WTC11 (cell line): ENCODE measurements at regions not wholly inside any gene's neighbourhood (a gene's known extent, or its start where the extent isn't known, plus 50 kb on each side); places are given as distances from the start of the nearest gene placed in this dataset.

Experiments used
- ATAC-seq: fragments of 200-7000 bp; cut with Tn5 transposase; 2 replicates; pipeline ENCODE4 v1.10.0; 2021; ENCODE audit warnings: mild to moderate bottlenecking, moderate library complexity
- CTCF ChIA-PET: fragments of 300-600 bp; sonication (Branson Sonifier 250); formaldehyde crosslinking; loops from one replicate; lab custom pipeline; 2021; ENCODE audit warnings: antibody characterized with exemption; lab: Charles Lee
- POLR2A ChIA-PET: fragments of 350-600 bp; sonication (Branson Sonifier 250); formaldehyde crosslinking; loops from one replicate; lab custom pipeline; 2021; ENCODE audit warnings: antibody characterized with exemption; lab: Charles Lee
- DNase-seq: peaks from one replicate; pipeline ENCODE4 v3.0.0; 2021; ENCODE audit warnings: low spot score
- H3K27ac Mint-ChIP-seq: 2 replicates; pipeline ENCODE4 v1.8.0; 2021; ENCODE audit warnings: mixed read lengths
- H3K27me3 Mint-ChIP-seq: 2 replicates; pipeline ENCODE4 v1.8.0; 2021; ENCODE audit warnings: low read depth, mild to moderate bottlenecking, moderate library complexity, mixed read lengths
- H3K36me3 Mint-ChIP-seq: 2 replicates; pipeline ENCODE4 v1.8.0; 2021; ENCODE audit warnings: mixed read lengths
- H3K4me1 Mint-ChIP-seq: 2 replicates; pipeline ENCODE4 v1.8.0; 2022; ENCODE audit warnings: mixed read lengths
- H3K4me3 Mint-ChIP-seq: 2 replicates; pipeline ENCODE4 v1.8.0; 2021; ENCODE audit warnings: mild to moderate bottlenecking, moderate library complexity, mixed read lengths
- H3K9me3 Mint-ChIP-seq: 2 replicates; pipeline ENCODE4 v1.8.0; 2021; ENCODE audit warnings: mixed read lengths
- ATF1 ChIP-seq: sonication (generic); formaldehyde crosslinking; IDR thresholded peaks from 2 replicates; pipeline ENCODE4 v1.8.1; 2023; ENCODE audit warnings: mild to moderate bottlenecking, moderate library complexity, missing genetic modification reagents
- CREM ChIP-seq: sonication (generic); formaldehyde crosslinking; IDR thresholded peaks from 2 replicates; pipeline ENCODE4 v1.8.1; 2022; ENCODE audit warnings: mild to moderate bottlenecking, missing genetic modification reagents, moderate library complexity
- ELF4 ChIP-seq: sonication (generic); formaldehyde crosslinking; IDR thresholded peaks from 2 replicates; pipeline ENCODE4 v1.8.1; 2022; ENCODE audit warnings: low read depth, mild to moderate bottlenecking, moderate library complexity, missing genetic modification reagents
- ESRRA ChIP-seq: sonication (generic); formaldehyde crosslinking; IDR thresholded peaks from 2 replicates; pipeline ENCODE4 v1.8.1; 2022; ENCODE audit warnings: mild to moderate bottlenecking, missing genetic modification reagents, borderline replicate concordance
- KAT7 ChIP-seq: sonication (generic); formaldehyde crosslinking; IDR thresholded peaks from 2 replicates; pipeline ENCODE4 v1.8.1; 2023; ENCODE audit warnings: missing genetic modification reagents, mild to moderate bottlenecking, borderline replicate concordance
- MXD4 ChIP-seq: fragments of 250-450 bp; sonication (Bioruptor Pico); IDR thresholded peaks from 2 replicates; pipeline ENCODE4 v1.8.0; 2021; ENCODE audit warnings: mild to moderate bottlenecking, moderate library complexity, borderline replicate concordance
- NR2C2 ChIP-seq: sonication (generic); formaldehyde crosslinking; IDR thresholded peaks from 2 replicates; pipeline ENCODE4 v1.8.0; 2022; ENCODE audit warnings: mild to moderate bottlenecking, missing genetic modification reagents
- RELA ChIP-seq: sonication (generic); formaldehyde crosslinking; IDR thresholded peaks from 2 replicates; pipeline ENCODE4 v1.8.1; 2022; ENCODE audit warnings: missing genetic modification reagents, mild to moderate bottlenecking, borderline replicate concordance
- SMAD3 ChIP-seq: sonication (generic); formaldehyde crosslinking; IDR thresholded peaks from 2 replicates; pipeline ENCODE4 v1.8.0; 2022; ENCODE audit warnings: missing genetic modification reagents, mild to moderate bottlenecking, borderline replicate concordance
- ZBTB21 ChIP-seq: sonication (generic); formaldehyde crosslinking; IDR thresholded peaks from 2 replicates; pipeline ENCODE4 v1.8.1; 2023; ENCODE audit warnings: mild to moderate bottlenecking, missing genetic modification reagents, borderline replicate concordance
- ZNF671 ChIP-seq: fragments of 250-450 bp; sonication (Bioruptor Pico); IDR thresholded peaks from 2 replicates; pipeline ENCODE4 v1.8.0; 2021; ENCODE audit warnings: mild to moderate bottlenecking
- TF ChIP-seq, protein P1 (sequence below): sonication (generic); formaldehyde crosslinking; IDR thresholded peaks from 2 replicates; pipeline ENCODE4 v1.8.0; 2022; ENCODE audit warnings: missing genetic modification reagents
- TF ChIP-seq, protein P2 (sequence below): fragments of 250-450 bp; sonication (Bioruptor Pico); IDR thresholded peaks from 2 replicates; pipeline ENCODE4 v1.9.0; 2021; ENCODE audit warnings: mild to moderate bottlenecking, borderline replicate concordance
- TF ChIP-seq, protein P3 (sequence below): fragments of 200-600 bp; IDR thresholded peaks from 2 replicates; pipeline ENCODE4 v1.8.0; 2022; ENCODE audit warnings: antibody characterized with exemption
- TF ChIP-seq, protein P4 (sequence below): fragments of 250-450 bp; sonication (Bioruptor Pico); IDR thresholded peaks from 2 replicates; pipeline ENCODE4 v1.9.0; 2021; ENCODE audit warnings: mild to moderate bottlenecking
- TF ChIP-seq, protein P5 (sequence below): sonication (generic); formaldehyde crosslinking; IDR thresholded peaks from 2 replicates; pipeline ENCODE4 v1.8.1; 2022; ENCODE audit warnings: low read depth, missing genetic modification reagents, borderline replicate concordance
- TF ChIP-seq, protein P6 (sequence below): sonication (generic); formaldehyde crosslinking; IDR thresholded peaks from 2 replicates; pipeline ENCODE4 v1.8.0; 2022; ENCODE audit warnings: mild to moderate bottlenecking, missing genetic modification reagents
- TF ChIP-seq, protein P7 (sequence below): sonication (generic); formaldehyde crosslinking; IDR thresholded peaks from 2 replicates; pipeline ENCODE4 v1.8.1; 2023; ENCODE audit warnings: mild to moderate bottlenecking, missing genetic modification reagents

DNA sequence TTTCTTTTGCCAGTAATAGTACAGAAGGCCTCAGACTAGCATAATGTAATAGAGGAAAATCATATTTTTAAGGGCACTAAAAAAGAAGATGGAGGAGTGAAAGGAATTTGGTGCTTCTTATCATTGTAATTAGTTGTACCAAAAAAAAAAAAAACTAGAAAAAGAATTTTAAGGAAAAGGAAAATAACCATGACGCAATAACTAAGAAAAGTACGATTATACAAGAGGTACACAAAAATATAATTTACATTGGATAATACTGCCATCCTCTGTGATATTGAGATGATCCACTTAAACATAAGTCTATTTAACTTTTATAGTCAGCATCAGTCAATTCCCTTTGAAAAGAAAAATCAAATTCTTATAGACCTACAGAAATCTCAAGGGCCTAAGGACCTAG is 146.7 kb upstream of the IRX5 start (continued):
- TF ChIP-seq, protein P1, sequence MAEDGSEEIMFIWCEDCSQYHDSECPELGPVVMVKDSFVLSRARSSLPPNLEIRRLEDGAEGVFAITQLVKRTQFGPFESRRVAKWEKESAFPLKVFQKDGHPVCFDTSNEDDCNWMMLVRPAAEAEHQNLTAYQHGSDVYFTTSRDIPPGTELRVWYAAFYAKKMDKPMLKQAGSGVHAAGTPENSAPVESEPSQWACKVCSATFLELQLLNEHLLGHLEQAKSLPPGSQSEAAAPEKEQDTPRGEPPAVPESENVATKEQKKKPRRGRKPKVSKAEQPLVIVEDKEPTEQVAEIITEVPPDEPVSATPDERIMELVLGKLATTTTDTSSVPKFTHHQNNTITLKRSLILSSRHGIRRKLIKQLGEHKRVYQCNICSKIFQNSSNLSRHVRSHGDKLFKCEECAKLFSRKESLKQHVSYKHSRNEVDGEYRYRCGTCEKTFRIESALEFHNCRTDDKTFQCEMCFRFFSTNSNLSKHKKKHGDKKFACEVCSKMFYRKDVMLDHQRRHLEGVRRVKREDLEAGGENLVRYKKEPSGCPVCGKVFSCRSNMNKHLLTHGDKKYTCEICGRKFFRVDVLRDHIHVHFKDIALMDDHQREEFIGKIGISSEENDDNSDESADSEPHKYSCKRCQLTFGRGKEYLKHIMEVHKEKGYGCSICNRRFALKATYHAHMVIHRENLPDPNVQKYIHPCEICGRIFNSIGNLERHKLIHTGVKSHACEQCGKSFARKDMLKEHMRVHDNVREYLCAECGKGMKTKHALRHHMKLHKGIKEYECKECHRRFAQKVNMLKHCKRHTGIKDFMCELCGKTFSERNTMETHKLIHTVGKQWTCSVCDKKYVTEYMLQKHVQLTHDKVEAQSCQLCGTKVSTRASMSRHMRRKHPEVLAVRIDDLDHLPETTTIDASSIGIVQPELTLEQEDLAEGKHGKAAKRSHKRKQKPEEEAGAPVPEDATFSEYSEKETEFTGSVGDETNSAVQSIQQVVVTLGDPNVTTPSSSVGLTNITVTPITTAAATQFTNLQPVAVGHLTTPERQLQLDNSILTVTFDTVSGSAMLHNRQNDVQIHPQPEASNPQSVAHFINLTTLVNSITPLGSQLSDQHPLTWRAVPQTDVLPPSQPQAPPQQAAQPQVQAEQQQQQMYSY (CRISPR knock-in tag) = no peak
- TF ChIP-seq ZNF671 (CRISPR knock-in tag) = no peak
- TF ChIP-seq KAT7 = no peak
- TF ChIP-seq, protein P2, sequence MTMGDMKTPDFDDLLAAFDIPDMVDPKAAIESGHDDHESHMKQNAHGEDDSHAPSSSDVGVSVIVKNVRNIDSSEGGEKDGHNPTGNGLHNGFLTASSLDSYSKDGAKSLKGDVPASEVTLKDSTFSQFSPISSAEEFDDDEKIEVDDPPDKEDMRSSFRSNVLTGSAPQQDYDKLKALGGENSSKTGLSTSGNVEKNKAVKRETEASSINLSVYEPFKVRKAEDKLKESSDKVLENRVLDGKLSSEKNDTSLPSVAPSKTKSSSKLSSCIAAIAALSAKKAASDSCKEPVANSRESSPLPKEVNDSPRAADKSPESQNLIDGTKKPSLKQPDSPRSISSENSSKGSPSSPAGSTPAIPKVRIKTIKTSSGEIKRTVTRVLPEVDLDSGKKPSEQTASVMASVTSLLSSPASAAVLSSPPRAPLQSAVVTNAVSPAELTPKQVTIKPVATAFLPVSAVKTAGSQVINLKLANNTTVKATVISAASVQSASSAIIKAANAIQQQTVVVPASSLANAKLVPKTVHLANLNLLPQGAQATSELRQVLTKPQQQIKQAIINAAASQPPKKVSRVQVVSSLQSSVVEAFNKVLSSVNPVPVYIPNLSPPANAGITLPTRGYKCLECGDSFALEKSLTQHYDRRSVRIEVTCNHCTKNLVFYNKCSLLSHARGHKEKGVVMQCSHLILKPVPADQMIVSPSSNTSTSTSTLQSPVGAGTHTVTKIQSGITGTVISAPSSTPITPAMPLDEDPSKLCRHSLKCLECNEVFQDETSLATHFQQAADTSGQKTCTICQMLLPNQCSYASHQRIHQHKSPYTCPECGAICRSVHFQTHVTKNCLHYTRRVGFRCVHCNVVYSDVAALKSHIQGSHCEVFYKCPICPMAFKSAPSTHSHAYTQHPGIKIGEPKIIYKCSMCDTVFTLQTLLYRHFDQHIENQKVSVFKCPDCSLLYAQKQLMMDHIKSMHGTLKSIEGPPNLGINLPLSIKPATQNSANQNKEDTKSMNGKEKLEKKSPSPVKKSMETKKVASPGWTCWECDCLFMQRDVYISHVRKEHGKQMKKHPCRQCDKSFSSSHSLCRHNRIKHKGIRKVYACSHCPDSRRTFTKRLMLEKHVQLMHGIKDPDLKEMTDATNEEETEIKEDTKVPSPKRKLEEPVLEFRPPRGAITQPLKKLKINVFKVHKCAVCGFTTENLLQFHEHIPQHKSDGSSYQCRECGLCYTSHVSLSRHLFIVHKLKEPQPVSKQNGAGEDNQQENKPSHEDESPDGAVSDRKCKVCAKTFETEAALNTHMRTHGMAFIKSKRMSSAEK (CRISPR knock-in tag) = no peak
- no peak for TF ChIP-seq ESRRA
- TF ChIP-seq, protein P3, sequence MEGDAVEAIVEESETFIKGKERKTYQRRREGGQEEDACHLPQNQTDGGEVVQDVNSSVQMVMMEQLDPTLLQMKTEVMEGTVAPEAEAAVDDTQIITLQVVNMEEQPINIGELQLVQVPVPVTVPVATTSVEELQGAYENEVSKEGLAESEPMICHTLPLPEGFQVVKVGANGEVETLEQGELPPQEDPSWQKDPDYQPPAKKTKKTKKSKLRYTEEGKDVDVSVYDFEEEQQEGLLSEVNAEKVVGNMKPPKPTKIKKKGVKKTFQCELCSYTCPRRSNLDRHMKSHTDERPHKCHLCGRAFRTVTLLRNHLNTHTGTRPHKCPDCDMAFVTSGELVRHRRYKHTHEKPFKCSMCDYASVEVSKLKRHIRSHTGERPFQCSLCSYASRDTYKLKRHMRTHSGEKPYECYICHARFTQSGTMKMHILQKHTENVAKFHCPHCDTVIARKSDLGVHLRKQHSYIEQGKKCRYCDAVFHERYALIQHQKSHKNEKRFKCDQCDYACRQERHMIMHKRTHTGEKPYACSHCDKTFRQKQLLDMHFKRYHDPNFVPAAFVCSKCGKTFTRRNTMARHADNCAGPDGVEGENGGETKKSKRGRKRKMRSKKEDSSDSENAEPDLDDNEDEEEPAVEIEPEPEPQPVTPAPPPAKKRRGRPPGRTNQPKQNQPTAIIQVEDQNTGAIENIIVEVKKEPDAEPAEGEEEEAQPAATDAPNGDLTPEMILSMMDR = no peak
- TF ChIP-seq SMAD3 (CRISPR knock-in tag) = no peak

DNA sequence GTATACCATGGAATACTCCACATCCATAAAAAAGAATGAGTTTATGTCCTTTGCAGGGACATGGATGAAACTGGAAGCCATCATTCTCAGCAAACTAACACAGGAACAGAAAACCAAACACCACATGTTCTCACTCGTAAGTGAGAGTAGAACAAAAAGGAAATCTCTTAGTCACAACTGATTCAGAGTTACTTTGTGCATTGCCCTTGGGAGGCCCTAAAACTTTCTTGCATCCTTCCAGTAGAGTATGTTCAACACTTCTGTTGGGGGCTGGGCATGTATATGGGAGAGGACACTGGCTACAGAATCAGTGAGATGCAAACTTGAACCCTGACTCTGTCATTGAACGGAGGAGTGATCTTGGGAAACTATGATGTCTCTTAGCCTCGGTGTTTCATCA is 147.4 kb upstream of the IRX5 start:
- DNase-seq (no peak), ATAC-seq (no peak)
- H3K4me3 Mint-ChIP-seq = no peak overlapping the region
- H3K9me3 Mint-ChIP-seq = peaks cover 30% of the 10 kb centered on the region
- ChIA-PET POLR2A (no interaction called here), CTCF (no interaction called here)
- peaks cover 22% of the 10 kb centered on the region for H3K36me3 Mint-ChIP-seq
- 0 out of 2 replicates have a peak, but pooled peaks cover 3% of the 10 kb centered on the region for H3K27me3 Mint-ChIP-seq
- no peak overlapping the region for H3K27ac Mint-ChIP-seq
- H3K4me1 Mint-ChIP-seq = no peaks in the 10 kb centered on the region
- TF ChIP-seq CREM (CRISPR knock-in tag) = no peak
- TF ChIP-seq ATF1 (CRISPR knock-in tag) = no peak
- TF ChIP-seq, protein P4, sequence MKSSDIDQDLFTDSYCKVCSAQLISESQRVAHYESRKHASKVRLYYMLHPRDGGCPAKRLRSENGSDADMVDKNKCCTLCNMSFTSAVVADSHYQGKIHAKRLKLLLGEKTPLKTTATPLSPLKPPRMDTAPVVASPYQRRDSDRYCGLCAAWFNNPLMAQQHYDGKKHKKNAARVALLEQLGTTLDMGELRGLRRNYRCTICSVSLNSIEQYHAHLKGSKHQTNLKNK (CRISPR knock-in tag) = no peak
- TF ChIP-seq, protein P5, sequence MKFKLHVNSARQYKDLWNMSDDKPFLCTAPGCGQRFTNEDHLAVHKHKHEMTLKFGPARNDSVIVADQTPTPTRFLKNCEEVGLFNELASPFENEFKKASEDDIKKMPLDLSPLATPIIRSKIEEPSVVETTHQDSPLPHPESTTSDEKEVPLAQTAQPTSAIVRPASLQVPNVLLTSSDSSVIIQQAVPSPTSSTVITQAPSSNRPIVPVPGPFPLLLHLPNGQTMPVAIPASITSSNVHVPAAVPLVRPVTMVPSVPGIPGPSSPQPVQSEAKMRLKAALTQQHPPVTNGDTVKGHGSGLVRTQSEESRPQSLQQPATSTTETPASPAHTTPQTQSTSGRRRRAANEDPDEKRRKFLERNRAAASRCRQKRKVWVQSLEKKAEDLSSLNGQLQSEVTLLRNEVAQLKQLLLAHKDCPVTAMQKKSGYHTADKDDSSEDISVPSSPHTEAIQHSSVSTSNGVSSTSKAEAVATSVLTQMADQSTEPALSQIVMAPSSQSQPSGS (CRISPR knock-in tag) = no peak
- TF ChIP-seq, protein P6, sequence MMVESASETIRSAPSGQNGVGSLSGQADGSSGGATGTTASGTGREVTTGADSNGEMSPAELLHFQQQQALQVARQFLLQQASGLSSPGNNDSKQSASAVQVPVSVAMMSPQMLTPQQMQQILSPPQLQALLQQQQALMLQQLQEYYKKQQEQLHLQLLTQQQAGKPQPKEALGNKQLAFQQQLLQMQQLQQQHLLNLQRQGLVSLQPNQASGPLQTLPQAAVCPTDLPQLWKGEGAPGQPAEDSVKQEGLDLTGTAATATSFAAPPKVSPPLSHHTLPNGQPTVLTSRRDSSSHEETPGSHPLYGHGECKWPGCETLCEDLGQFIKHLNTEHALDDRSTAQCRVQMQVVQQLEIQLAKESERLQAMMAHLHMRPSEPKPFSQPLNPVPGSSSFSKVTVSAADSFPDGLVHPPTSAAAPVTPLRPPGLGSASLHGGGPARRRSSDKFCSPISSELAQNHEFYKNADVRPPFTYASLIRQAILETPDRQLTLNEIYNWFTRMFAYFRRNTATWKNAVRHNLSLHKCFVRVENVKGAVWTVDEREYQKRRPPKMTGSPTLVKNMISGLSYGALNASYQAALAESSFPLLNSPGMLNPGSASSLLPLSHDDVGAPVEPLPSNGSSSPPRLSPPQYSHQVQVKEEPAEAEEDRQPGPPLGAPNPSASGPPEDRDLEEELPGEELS (CRISPR knock-in tag) = no peak
- TF ChIP-seq ZBTB21 (CRISPR knock-in tag) = no peak
- TF ChIP-seq, protein P3 = no peak
- TF ChIP-seq MXD4 (CRISPR knock-in tag) = no peak
- no peak for TF ChIP-seq RELA (CRISPR knock-in tag)
- no peak for TF ChIP-seq KAT7
- no peak for TF ChIP-seq NR2C2
- TF ChIP-seq, protein P7, sequence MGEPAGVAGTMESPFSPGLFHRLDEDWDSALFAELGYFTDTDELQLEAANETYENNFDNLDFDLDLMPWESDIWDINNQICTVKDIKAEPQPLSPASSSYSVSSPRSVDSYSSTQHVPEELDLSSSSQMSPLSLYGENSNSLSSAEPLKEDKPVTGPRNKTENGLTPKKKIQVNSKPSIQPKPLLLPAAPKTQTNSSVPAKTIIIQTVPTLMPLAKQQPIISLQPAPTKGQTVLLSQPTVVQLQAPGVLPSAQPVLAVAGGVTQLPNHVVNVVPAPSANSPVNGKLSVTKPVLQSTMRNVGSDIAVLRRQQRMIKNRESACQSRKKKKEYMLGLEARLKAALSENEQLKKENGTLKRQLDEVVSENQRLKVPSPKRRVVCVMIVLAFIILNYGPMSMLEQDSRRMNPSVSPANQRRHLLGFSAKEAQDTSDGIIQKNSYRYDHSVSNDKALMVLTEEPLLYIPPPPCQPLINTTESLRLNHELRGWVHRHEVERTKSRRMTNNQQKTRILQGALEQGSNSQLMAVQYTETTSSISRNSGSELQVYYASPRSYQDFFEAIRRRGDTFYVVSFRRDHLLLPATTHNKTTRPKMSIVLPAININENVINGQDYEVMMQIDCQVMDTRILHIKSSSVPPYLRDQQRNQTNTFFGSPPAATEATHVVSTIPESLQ = no peak
- no peak for TF ChIP-seq ELF4 (CRISPR knock-in tag)
